ENCODE measurements at regions not wholly inside any gene's neighbourhood (a gene's known extent, or its start where the extent isn't known, plus 50 kb on each side); places are given as distances from the start of the nearest gene placed in this dataset.

GRCh38 chr19:46551164-46551563 is 50.0 kb upstream of the CALM3 start:
- TF ChIP-seq ELK1 (IDR thresholded peaks at IDR 0.05; ENCODE audit: borderline replicate concordance, low read depth, low read length), result no peak
- no peak for TF ChIP-seq CTCF (conservative IDR thresholded peaks at IDR 0.05; ENCODE audit: low read depth, low read length)
- TF ChIP-seq POLR2A (IDR thresholded peaks at IDR 0.05; ENCODE audit: low read depth, low read length), result no peak
- no peak for TF ChIP-seq MXI1 (IDR thresholded peaks at IDR 0.05; ENCODE audit: borderline replicate concordance, low read depth, low read length)
- no peak for TF ChIP-seq USF2 (IDR thresholded peaks at IDR 0.05; ENCODE audit: low read depth, low read length)
- no peak for TF ChIP-seq CEBPB (IDR thresholded peaks at IDR 0.05; ENCODE audit: low read depth, low read length)
- TF ChIP-seq MAFK (IDR thresholded peaks at IDR 0.05; ENCODE audit: low read depth, low read length), result no peak
- no peak for TF ChIP-seq FOS (IDR thresholded peaks at IDR 0.05; ENCODE audit: low read depth, low read length)
- no peak for TF ChIP-seq SMC3 (IDR thresholded peaks at IDR 0.05; ENCODE audit: low read depth, low read length)

Measured in IMR-90 (cell line).